LNCAP (cell line): ENCODE measurements at regions not wholly inside any gene's neighbourhood (a gene's known extent, or its start where the extent isn't known, plus 50 kb on each side); places are given as distances from the start of the nearest gene placed in this dataset.

Source experiments
- TF ChIP-seq, protein P1 (sequence below): fragments of 450-650 bp; IDR thresholded peaks from 2 replicates; pipeline ENCODE4 v1.5.1; 2017; ENCODE audit warnings: mild to moderate bottlenecking

DNA sequence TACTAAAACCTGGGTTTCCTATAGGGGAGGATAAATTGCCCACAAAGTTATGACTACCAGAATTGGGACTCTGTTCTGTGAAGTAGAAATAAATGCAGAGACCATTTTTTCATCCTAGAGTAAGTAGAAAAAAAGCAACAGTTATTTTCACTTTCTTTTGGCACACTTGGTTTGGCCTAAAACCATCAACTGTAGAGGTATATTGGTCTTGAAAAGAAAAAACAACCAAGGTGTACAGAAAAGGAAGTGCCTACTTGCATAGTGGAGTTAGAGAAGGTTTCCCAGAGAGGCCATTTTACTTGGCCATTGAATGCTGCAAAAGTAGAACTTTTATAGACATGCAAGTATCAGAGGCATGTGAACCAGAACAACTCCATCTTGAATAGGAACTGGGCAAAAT, 89.4 kb upstream of the TACR1 start:
- TF ChIP-seq, protein P1, sequence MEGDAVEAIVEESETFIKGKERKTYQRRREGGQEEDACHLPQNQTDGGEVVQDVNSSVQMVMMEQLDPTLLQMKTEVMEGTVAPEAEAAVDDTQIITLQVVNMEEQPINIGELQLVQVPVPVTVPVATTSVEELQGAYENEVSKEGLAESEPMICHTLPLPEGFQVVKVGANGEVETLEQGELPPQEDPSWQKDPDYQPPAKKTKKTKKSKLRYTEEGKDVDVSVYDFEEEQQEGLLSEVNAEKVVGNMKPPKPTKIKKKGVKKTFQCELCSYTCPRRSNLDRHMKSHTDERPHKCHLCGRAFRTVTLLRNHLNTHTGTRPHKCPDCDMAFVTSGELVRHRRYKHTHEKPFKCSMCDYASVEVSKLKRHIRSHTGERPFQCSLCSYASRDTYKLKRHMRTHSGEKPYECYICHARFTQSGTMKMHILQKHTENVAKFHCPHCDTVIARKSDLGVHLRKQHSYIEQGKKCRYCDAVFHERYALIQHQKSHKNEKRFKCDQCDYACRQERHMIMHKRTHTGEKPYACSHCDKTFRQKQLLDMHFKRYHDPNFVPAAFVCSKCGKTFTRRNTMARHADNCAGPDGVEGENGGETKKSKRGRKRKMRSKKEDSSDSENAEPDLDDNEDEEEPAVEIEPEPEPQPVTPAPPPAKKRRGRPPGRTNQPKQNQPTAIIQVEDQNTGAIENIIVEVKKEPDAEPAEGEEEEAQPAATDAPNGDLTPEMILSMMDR, result no peak

DNA sequence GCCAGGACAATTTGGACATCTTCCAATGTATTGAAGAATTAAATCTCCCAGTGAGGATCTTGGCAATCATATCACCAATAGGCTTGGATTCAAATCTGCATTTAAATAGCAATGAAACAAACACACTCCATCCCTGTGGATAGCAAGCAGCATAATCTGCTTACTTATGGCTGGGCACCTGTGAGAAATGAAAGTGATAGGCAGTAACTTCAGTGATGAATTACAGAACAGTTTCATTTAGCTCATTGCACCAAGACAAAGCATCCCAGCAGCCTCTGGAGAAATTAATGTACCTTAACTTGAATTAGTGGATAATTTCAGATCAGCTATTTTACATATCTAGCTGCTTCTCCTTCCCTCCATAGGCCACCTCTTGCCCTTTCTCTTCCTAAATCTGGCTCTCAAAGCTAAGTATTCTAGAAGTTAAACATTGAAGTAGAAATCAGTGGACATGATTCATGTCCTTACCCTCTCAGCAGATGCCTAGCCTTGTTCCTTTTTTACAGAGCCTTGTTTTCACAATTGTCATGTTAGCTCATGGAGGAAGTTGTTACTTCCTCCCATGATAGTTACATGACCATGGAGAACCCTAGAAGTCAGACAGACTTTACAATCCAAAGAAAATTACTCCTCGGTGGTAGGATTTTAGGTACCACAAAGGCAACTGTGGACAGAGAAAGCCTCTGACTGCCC, 88.5 kb upstream of the TACR1 start:
- TF ChIP-seq, protein P1, result no peak

DNA sequence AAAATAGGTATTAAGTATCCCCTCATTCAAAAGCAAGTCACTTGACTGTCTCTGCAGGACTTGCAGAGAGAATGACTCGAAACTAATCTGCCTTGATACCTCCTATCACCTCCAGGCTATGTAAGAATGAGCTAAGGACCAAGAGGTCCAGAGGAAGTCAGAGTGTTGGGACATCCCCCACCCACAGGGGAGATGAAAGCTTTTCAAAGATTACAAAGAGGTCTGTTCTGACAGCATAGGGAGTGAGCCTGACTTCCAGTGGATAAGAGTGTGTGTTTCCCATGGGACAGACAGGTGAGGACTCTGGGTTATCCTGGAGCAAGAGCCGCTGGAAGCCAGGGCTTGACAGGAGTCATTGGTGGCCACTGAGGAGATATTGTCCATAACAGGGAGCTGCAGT, 85.0 kb upstream of the TACR1 start:
- TF ChIP-seq, protein P1, result no peak

DNA sequence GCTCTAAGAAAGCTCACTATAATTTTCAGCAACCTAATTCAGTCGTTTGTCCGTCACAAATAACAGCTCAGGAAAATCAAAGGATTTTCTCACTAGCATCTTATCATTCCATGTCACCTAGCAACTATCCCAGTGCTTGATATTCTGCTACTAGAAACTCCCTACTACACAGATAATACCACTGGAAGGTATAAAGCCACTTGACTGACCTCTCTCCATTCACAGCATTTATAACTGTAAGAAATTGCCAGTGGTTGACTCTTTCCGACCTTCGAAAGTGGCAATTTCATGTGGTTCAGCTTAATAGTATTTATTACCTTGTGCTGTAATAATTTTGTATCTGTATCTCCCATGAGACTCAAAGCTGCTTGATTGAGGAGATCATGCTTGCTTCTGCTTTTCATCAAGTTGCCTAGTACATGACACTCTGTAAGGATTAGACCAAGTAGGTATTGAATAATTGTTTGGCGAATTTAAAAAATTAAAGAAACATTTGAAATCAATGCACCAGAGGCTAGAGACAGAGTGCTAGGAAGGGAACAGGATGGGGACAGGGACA, 79.6 kb upstream of the TACR1 start:
- TF ChIP-seq, protein P1, result no peak

DNA sequence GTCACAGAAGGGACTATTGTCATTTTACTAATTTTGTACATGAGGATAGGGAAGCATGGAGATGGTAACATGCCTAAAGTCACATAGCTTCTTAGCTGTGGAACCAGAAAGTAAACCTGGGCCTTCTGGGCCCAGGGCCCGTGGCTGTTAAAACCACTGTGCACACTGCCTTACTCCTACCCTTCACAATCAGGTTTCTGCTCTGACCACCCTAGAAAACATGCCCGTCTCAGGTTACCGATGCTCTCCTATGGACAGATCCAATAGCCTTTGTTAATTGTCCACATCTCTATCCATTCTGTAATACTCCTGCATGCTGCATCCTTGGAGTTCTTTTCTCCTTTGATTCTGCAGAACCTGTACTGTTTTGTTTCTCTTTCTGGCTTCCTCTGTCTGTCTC, 79.0 kb upstream of the TACR1 start:
- TF ChIP-seq, protein P1, result no peak

DNA sequence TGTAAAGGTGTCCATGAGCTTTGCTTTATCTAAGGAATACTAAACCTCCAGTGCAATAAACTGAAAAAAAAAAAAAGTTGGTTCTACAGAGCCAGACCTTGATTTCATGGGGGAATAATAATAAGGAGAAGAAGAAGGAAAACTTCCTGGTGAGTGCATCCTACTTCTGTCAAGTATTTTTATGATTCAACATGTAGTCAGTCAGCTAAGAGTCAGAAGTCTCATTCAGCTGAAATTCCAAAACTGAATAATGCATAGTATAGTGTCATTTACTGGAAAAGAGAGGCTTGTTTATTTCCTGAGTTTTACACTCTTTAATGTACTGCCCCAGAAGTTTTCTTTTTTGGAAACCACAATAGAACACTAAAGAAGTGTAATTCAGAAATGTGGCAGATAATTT, 77.8 kb upstream of the TACR1 start:
- TF ChIP-seq, protein P1, result no peak

DNA sequence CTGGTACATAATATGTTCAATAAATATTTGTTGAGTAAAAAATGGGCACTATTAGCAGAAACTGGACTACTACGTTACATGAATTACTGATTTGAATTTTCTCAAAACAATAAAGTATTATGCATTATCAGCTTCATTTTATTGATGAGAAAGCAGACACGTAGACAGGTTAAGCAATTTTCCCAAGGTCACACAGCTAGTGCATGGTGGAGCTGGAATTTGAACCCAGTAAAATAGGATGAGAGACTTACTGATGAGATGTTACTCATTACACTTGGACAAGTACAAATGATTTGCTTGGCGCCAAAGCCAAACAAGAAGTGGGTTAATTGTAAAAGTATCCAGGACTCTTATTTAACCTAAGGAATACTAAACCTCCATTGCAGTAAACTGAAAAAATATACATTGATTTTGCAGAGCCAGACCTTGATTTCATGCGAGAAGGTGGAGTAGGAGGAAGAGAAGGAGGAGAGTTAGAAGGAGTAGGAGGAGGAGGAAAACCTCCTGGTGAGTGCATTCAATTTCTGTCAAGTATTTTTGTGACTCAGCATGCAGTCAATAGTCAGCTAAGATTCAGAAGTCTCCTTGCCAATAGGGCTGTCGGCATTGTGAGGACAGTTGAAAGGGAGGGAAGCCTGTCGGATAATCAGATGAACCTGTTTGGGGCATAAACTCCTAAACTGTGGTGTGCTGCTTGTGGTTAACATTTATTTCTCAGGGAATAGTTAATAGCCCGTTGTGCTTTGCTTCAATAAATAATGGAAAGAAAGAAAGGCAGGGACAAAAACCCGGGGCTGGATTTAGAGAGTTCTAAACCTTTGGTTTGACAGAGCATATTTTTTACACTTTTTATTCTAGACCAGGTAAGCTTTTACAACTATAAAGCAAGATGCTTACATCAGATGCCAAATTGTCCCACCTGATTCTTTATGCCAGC, 77.0 kb upstream of the TACR1 start:
- TF ChIP-seq, protein P1, result no peak
